HepG2 (cell line): ENCODE measurements at regions not wholly inside any gene's neighbourhood (a gene's known extent, or its start where the extent isn't known, plus 50 kb on each side); places are given as distances from the start of the nearest gene placed in this dataset.

Experiments used
- ATAC-seq: fragments of 200-7000 bp; cut with Tn5 transposase; 3 replicates; pipeline ENCODE4 v1.9.1; 2020; ENCODE audit warnings: mild to moderate bottlenecking, moderate library complexity
- BruUV-seq: library from RNA; stranded (reverse); fragments of 400-500 nt; replicated peaks from 2 replicates; lab custom pipeline; 2021; lab: Mats Ljungman, UMichigan
- CTCF ChIA-PET: fragments of 300-600 bp; formaldehyde crosslinking; extraction: SDS; loops from one replicate; lab custom pipeline; 2021; ENCODE audit warnings: low total read pairs, inconsistent platforms, low intra/inter-chr PET ratio; lab: Yijun Ruan, JAX
- POLR2A ChIA-PET: fragments of 350-600 bp; sonication (Branson Sonifier 250); formaldehyde crosslinking; loops from one replicate; lab custom pipeline; 2020; ENCODE audit warnings: antibody characterized with exemption, inconsistent platforms; lab: Yijun Ruan, JAX
- DNase-seq: peaks from one replicate; pipeline ENCODE4 v3.0.0-alpha.2; 2015; ENCODE audit warnings: low spot score
- FAIRE-seq: peaks from 3 replicates; lab custom pipeline; 2011; peaks lifted over from hg19 to GRCh38; lab: Jason Lieb, UNC
- H2AFZ ChIP-seq: one replicate; pipeline ENCODE4 v1.6.1; 2011; ENCODE audit warnings: low read length, inconsistent platforms
- H3K27ac ChIP-seq: fragments of 300-600 bp; 3 replicates; pipeline ENCODE4 v1.8.0; 2011; ENCODE audit warnings: mixed run types, mild to moderate bottlenecking, mixed read lengths, low read length, inconsistent platforms; ENCODE audit not compliant: insufficient read depth; ENCODE audit errors: extremely low read length
- H3K27me3 ChIP-seq, 2 experiments: fragments of 200-600 bp in 1 of 2; 2 replicates in 1 of 2; 3 replicates in 1 of 2; pipeline versions ENCODE4 v1.6.0 to v1.8.0; 2011; ENCODE audit warnings: low read length in 2 of 2, mild to moderate bottlenecking in 2 of 2, moderate library complexity in 2 of 2, inconsistent platforms in 1 of 2; ENCODE audit not compliant: insufficient read depth in 2 of 2, control insufficient read depth in 1 of 2
- H3K36me3 ChIP-seq, 2 experiments: fragments of 200-600 bp in 1 of 2; replicated peaks in 1 of 2; 2 replicates in 1 of 2; 3 replicates in 1 of 2; pipeline versions ENCODE4 v1.5.1 to v1.8.0; 2011; ENCODE audit warnings: low read length in 2 of 2, inconsistent platforms in 1 of 2; ENCODE audit not compliant: insufficient read depth in 2 of 2, control insufficient read depth in 1 of 2
- H3K4me1 ChIP-seq: 2 replicates; pipeline ENCODE4 v1.5.1; 2012; ENCODE audit warnings: low read length, inconsistent platforms; ENCODE audit not compliant: insufficient read depth
- H3K4me2 ChIP-seq: 2 replicates; pipeline ENCODE4 v1.6.0; 2011; ENCODE audit warnings: low read depth, low read length, inconsistent platforms
- H3K4me3 ChIP-seq, 3 experiments: fragments of 200-600 bp in 1 of 3; sonication (generic), shearing (Covaris generic) in 1 of 3; replicated peaks in 1 of 3; 2 replicates each; pipeline ENCODE4 v1.5.1; 2011 to 2016; ENCODE audit warnings: low read length in 3 of 3, inconsistent platforms in 2 of 3, low read depth in 2 of 3, mild to moderate bottlenecking in 2 of 3, control low read depth in 1 of 3, mixed read lengths in 1 of 3; ENCODE audit not compliant: insufficient read depth in 1 of 3
- H3K79me2 ChIP-seq: one replicate; pipeline ENCODE4 v1.6.1; 2011; ENCODE audit warnings: low read length, inconsistent platforms; ENCODE audit not compliant: insufficient read depth
- H3K9ac ChIP-seq: 2 replicates; pipeline ENCODE4 v1.6.0; 2011; ENCODE audit warnings: mild to moderate bottlenecking, low read depth, low read length, inconsistent platforms; ENCODE audit not compliant: insufficient read depth
- H3K9me3 ChIP-seq: 2 replicates; pipeline ENCODE4 v1.5.1; 2012; ENCODE audit warnings: mild to moderate bottlenecking, low read length
- H4K20me1 ChIP-seq: 2 replicates; pipeline ENCODE4 v1.6.0; 2011; ENCODE audit warnings: inconsistent platforms, mild to moderate bottlenecking, low read length, moderate library complexity; ENCODE audit not compliant: insufficient read depth
- ARNTL ChIP-seq: sonication (generic); formaldehyde crosslinking; IDR thresholded peaks from 2 replicates; pipeline ENCODE4 v1.4.0; 2020; ENCODE audit warnings: mild to moderate bottlenecking, missing genetic modification reagents
- CHD2 ChIP-seq: IDR thresholded peaks from 2 replicates; pipeline ENCODE4 v1.6.1; 2011; ENCODE audit warnings: low read depth, low read length, improper control_type of control experiment
- ESRRA ChIP-seq: sonication (generic); formaldehyde crosslinking; IDR thresholded peaks from 2 replicates; pipeline ENCODE4 v1.5.1; 2020; ENCODE audit warnings: mild to moderate bottlenecking, low read depth, missing genetic modification reagents
- ISX ChIP-seq: sonication (generic); formaldehyde crosslinking; conservative IDR thresholded peaks from 2 replicates; pipeline ENCODE4 v1.5.0; 2020; ENCODE audit warnings: missing genetic modification reagents
- NAIF1 ChIP-seq: sonication (generic); formaldehyde crosslinking; IDR thresholded peaks from 2 replicates; pipeline ENCODE4 v1.5.0; 2020; ENCODE audit warnings: mild to moderate bottlenecking, missing genetic modification reagents, borderline replicate concordance
- PAWR ChIP-seq: sonication (generic); formaldehyde crosslinking; IDR thresholded peaks from 2 replicates; pipeline ENCODE4 v1.4.0; 2020; ENCODE audit warnings: missing genetic modification reagents, mild to moderate bottlenecking, borderline replicate concordance
- ZFY ChIP-seq: sonication (generic); formaldehyde crosslinking; IDR thresholded peaks from 2 replicates; pipeline ENCODE4 v1.4.0; 2020; ENCODE audit warnings: missing genetic modification reagents
- ZMYM2 ChIP-seq: sonication (generic); formaldehyde crosslinking; IDR thresholded peaks from 2 replicates; pipeline ENCODE4 v1.8.0; 2022; ENCODE audit warnings: mild to moderate bottlenecking, missing genetic modification reagents
- ZNF343 ChIP-seq: sonication (generic); formaldehyde crosslinking; IDR thresholded peaks from 2 replicates; pipeline ENCODE4 v1.4.0; 2020; ENCODE audit warnings: mild to moderate bottlenecking, missing genetic modification reagents
- ZNF468 ChIP-seq: sonication (generic); formaldehyde crosslinking; IDR thresholded peaks from 2 replicates; pipeline ENCODE4 v1.8.0; 2022; ENCODE audit warnings: mild to moderate bottlenecking, moderate library complexity, missing genetic modification reagents
- WGBS: methylation state at CpG from one replicate; pipeline ENCODE4 v1.1.6; 2017; ENCODE audit warnings: low lambda C conversion rate; 5-methylcytosine and 5-hydroxymethylcytosine counted together
- in situ Hi-C: cut with HindIII; loops from 2 replicates; pipeline ENCODE4 v1.10.0; 2017; ENCODE audit warnings: low pct_unique_long_range_greater_than_20kb; ENCODE audit not compliant: extremely low pct_ligation_motif_present
- intact Hi-C: fragments of 100-400 bp; cut with micrococcal nuclease; formaldehyde crosslinking; loops from one replicate; pipeline ENCODE4 v1.10.0; 2022; ENCODE audit not compliant: unreplicated experiment
- TF ChIP-seq, protein P1 (sequence below): sonication (generic); formaldehyde crosslinking; IDR thresholded peaks from 2 replicates; pipeline ENCODE4 v1.8.0; 2022; ENCODE audit warnings: mild to moderate bottlenecking, missing genetic modification reagents; ENCODE audit not compliant: insufficient replicate concordance
- TF ChIP-seq, protein P2 (sequence below): sonication (generic); formaldehyde crosslinking; IDR thresholded peaks from 2 replicates; pipeline ENCODE4 v1.8.0; 2022; ENCODE audit warnings: mild to moderate bottlenecking, missing genetic modification reagents
- TF ChIP-seq, protein P3 (sequence below), 2 experiments: sonication (generic) in 1 of 2; formaldehyde crosslinking in 1 of 2; IDR thresholded peaks; 2 replicates each; pipeline versions ENCODE4 v1.5.1 to v1.6.1; 2011 to 2020; ENCODE audit warnings: borderline replicate concordance in 1 of 2, low read depth in 1 of 2, low read length in 1 of 2, mild to moderate bottlenecking in 1 of 2, missing genetic modification reagents in 1 of 2, moderate library complexity in 1 of 2
- TF ChIP-seq, protein P4 (sequence below): sonication (generic); formaldehyde crosslinking; conservative IDR thresholded peaks from 2 replicates; pipeline ENCODE4 v1.4.0; 2020; ENCODE audit warnings: missing genetic modification reagents

DNA sequence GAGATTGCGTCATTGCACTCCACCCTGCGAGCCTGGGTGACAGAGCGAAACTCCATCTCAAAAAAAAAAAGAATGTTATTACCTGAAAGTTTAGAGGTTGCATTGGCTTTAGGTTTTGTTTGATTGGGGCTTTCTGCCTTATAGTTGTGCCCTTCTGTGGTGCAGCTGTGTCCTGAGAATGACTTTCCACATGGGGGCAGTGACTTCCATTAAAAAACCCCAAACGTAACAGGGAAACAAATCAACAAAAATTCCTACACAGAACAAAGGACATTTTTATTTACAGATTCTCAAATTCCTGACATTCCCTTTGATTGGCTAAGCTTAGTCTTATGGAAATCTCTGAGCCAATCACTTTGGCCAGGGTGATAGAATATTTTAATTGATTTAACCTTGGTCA is 154.1 kb upstream of the GPR149 start:
- Histone ChIP-seq H3K36me3 (no peaks in the 10 kb centered on the region), H3K4me1 (no peaks in the 10 kb centered on the region), H4K20me1 (no peaks in the 10 kb centered on the region), H3K9me3 (no peaks in the 10 kb centered on the region), H3K9ac (no peak overlapping the region), H3K79me2 (no peaks in the 10 kb centered on the region), H2AFZ (no peak overlapping the region), H3K27me3 (no peaks in the 10 kb centered on the region)
- CTCF ChIA-PET: no interaction called here
- intact Hi-C loops (no loop called here), in situ Hi-C loops (no loop called here)
- no peak for ATAC-seq
- peak; percentile 1 for DNase-seq
- TF ChIP-seq ZNF343 (CRISPR knock-in tag) (no peak), CHD2 (no peak), ZNF468 (CRISPR knock-in tag) (no peak), ISX (CRISPR knock-in tag) (no peak), PAWR (CRISPR knock-in tag) (no peak), NAIF1 (CRISPR knock-in tag) (no peak), ARNTL (CRISPR knock-in tag) (no peak), ZFY (CRISPR knock-in tag) (no peak), ZMYM2 (CRISPR knock-in tag) (no peak), ESRRA (CRISPR knock-in tag) (no peak)
- TF ChIP-seq, protein P1, sequence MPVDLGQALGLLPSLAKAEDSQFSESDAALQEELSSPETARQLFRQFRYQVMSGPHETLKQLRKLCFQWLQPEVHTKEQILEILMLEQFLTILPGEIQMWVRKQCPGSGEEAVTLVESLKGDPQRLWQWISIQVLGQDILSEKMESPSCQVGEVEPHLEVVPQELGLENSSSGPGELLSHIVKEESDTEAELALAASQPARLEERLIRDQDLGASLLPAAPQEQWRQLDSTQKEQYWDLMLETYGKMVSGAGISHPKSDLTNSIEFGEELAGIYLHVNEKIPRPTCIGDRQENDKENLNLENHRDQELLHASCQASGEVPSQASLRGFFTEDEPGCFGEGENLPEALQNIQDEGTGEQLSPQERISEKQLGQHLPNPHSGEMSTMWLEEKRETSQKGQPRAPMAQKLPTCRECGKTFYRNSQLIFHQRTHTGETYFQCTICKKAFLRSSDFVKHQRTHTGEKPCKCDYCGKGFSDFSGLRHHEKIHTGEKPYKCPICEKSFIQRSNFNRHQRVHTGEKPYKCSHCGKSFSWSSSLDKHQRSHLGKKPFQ (CRISPR knock-in tag): no peak
- TF ChIP-seq, protein P2, sequence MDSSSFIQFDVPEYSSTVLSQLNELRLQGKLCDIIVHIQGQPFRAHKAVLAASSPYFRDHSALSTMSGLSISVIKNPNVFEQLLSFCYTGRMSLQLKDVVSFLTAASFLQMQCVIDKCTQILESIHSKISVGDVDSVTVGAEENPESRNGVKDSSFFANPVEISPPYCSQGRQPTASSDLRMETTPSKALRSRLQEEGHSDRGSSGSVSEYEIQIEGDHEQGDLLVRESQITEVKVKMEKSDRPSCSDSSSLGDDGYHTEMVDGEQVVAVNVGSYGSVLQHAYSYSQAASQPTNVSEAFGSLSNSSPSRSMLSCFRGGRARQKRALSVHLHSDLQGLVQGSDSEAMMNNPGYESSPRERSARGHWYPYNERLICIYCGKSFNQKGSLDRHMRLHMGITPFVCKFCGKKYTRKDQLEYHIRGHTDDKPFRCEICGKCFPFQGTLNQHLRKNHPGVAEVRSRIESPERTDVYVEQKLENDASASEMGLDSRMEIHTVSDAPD (CRISPR knock-in tag): no peak
- TF ChIP-seq, protein P3, sequence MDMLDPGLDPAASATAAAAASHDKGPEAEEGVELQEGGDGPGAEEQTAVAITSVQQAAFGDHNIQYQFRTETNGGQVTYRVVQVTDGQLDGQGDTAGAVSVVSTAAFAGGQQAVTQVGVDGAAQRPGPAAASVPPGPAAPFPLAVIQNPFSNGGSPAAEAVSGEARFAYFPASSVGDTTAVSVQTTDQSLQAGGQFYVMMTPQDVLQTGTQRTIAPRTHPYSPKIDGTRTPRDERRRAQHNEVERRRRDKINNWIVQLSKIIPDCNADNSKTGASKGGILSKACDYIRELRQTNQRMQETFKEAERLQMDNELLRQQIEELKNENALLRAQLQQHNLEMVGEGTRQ (IDR thresholded peaks at IDR 0.05; ENCODE audit: low read depth, low read length): no peak
- TF ChIP-seq, protein P3 (CRISPR knock-in tag; IDR thresholded peaks at IDR 0.05; ENCODE audit: borderline replicate concordance): no peak
- TF ChIP-seq, protein P4, sequence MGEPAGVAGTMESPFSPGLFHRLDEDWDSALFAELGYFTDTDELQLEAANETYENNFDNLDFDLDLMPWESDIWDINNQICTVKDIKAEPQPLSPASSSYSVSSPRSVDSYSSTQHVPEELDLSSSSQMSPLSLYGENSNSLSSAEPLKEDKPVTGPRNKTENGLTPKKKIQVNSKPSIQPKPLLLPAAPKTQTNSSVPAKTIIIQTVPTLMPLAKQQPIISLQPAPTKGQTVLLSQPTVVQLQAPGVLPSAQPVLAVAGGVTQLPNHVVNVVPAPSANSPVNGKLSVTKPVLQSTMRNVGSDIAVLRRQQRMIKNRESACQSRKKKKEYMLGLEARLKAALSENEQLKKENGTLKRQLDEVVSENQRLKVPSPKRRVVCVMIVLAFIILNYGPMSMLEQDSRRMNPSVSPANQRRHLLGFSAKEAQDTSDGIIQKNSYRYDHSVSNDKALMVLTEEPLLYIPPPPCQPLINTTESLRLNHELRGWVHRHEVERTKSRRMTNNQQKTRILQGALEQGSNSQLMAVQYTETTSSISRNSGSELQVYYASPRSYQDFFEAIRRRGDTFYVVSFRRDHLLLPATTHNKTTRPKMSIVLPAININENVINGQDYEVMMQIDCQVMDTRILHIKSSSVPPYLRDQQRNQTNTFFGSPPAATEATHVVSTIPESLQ: no peak
- TF ChIP-seq, all 625 proteins: peak for 0
- POLR2A ChIA-PET: no interaction called here
- H3K4me2 ChIP-seq: no peak overlapping the region
- WGBS: 7% methylated on average over 4 of the region's 4 CpGs
- H3K27ac ChIP-seq: no peak overlapping the region
- FAIRE-seq: no peak
- BruUV-seq: no TSS peak
- H3K4me3 ChIP-seq: no peak overlapping the region
